Kidney epithelial cell (primary cell): ENCODE measurements at regions not wholly inside any gene's neighbourhood (a gene's known extent, or its start where the extent isn't known, plus 50 kb on each side); places are given as distances from the start of the nearest gene placed in this dataset.
A peak's percentile ranks its signal among the peaks of the same experiment; 100 is the strongest.

Source experiments
- DNase-seq: peaks from one replicate; pipeline ENCODE4 v3.0.0-alpha.2; 2010; ENCODE audit warnings: low read depth
- H3K27me3 ChIP-seq: 2 replicates; pipeline ENCODE4 v1.6.0; 2011; ENCODE audit warnings: low read length; ENCODE audit not compliant: control insufficient read depth, insufficient read depth
- H3K36me3 ChIP-seq: 2 replicates; pipeline ENCODE4 v1.5.1; 2011; ENCODE audit warnings: low read length; ENCODE audit not compliant: control insufficient read depth, insufficient read depth
- H3K4me3 ChIP-seq: 2 replicates; pipeline ENCODE4 v1.5.1; 2011; ENCODE audit warnings: low read depth, mild to moderate bottlenecking, control low read depth, low read length
- CTCF ChIP-seq: IDR thresholded peaks from 2 replicates; pipeline ENCODE4 v1.5.1; 2011; ENCODE audit warnings: mild to moderate bottlenecking, moderate library complexity, low read length, control low read depth, inconsistent platforms; ENCODE audit not compliant: insufficient read depth, poor library complexity, severe bottlenecking

GRCh38 chrX:82038793-82039192 is 836.9 kb downstream of the SH3BGRL start:
- DNase-seq, result no peak
- Histone ChIP-seq H3K4me3 (no peak overlapping the region), H3K36me3 (no peaks in the 10 kb centered on the region), H3K27me3 (no peaks in the 10 kb centered on the region)
- TF ChIP-seq CTCF, result no peak

- H3K27me3 ChIP-seq, result no peaks in the 10 kb centered on the region
- no peak for DNase-seq
- no peak for TF ChIP-seq CTCF
- H3K36me3 ChIP-seq, result no peaks in the 10 kb centered on the region
- no peak overlapping the region for H3K4me3 ChIP-seq
These were observed 839.1 kb downstream of the SH3BGRL start for GRCh38 chrX:82041034-82041433.

GRCh38 chrX:82058728-82059127 is 856.8 kb downstream of the SH3BGRL start:
- Histone ChIP-seq H3K4me3 (no peak overlapping the region), H3K27me3 (no peaks in the 10 kb centered on the region), H3K36me3 (no peaks in the 10 kb centered on the region)
- no peak for TF ChIP-seq CTCF
- DNase-seq, result no peak

GRCh38 chrX:82070948-82071347 is 869.0 kb downstream of the SH3BGRL start:
- Histone ChIP-seq H3K27me3 (no peaks in the 10 kb centered on the region), H3K36me3 (no peaks in the 10 kb centered on the region), H3K4me3 (no peak overlapping the region)
- TF ChIP-seq CTCF, result no peak
- no peak for DNase-seq

- Histone ChIP-seq H3K4me3 (no peak overlapping the region), H3K36me3 (no peaks in the 10 kb centered on the region), H3K27me3 (no peaks in the 10 kb centered on the region)
- DNase-seq, result no peak
- TF ChIP-seq CTCF, result peak; percentile 3
These were observed 879.1 kb downstream of the SH3BGRL start for GRCh38 chrX:82081027-82081426.

GRCh38 chrX:82087699-82088098 is 885.8 kb downstream of the SH3BGRL start:
- DNase-seq, result no peak
- H3K36me3 ChIP-seq, result no peaks in the 10 kb centered on the region
- no peaks in the 10 kb centered on the region for H3K27me3 ChIP-seq
- no peak overlapping the region for H3K4me3 ChIP-seq
- no peak for TF ChIP-seq CTCF
